Bronchial epithelial cell (primary cell): ENCODE measurements at regions not wholly inside any gene's neighbourhood (a gene's known extent, or its start where the extent isn't known, plus 50 kb on each side); places are given as distances from the start of the nearest gene placed in this dataset.
"Not testable (repeated sequence)": the region's sequence is repeated elsewhere in the genome, so short reads cannot be mapped to it uniquely, and the experiment has no call there.

ENCODE experiments used
- DNase-seq: peaks from one replicate; pipeline ENCODE4 v3.0.0-alpha.2; 2010; ENCODE audit warnings: low read depth
- FAIRE-seq: peaks from 2 replicates; lab custom pipeline; 2011; peaks lifted over from hg19 to GRCh38; lab: Jason Lieb, UNC
- H3K27me3 ChIP-seq: 2 replicates; pipeline ENCODE4 v1.5.1; 2011; ENCODE audit warnings: low read length; ENCODE audit not compliant: control insufficient read depth, insufficient read depth
- H3K36me3 ChIP-seq: 2 replicates; pipeline ENCODE4 v1.5.1; 2011; ENCODE audit warnings: low read length; ENCODE audit not compliant: control insufficient read depth, insufficient read depth
- H3K4me3 ChIP-seq: 2 replicates; pipeline ENCODE4 v1.5.1; 2011; ENCODE audit warnings: mild to moderate bottlenecking, low read depth, low read length, control low read depth
- CTCF ChIP-seq: IDR thresholded peaks from 2 replicates; pipeline ENCODE4 v1.5.1; 2011; ENCODE audit warnings: mild to moderate bottlenecking, moderate library complexity, low read length, control low read depth, inconsistent platforms; ENCODE audit not compliant: insufficient read depth, severe bottlenecking

- no peak overlapping the region for H3K4me3 ChIP-seq
- DNase-seq (no peak), FAIRE-seq (no peak)
- TF ChIP-seq CTCF: no peak
- H3K36me3 ChIP-seq: no peaks in the 10 kb centered on the region
- H3K27me3 ChIP-seq: no peaks in the 10 kb centered on the region
These were observed 269.4 kb downstream of the PTGER3 start for GRCh38 chr1:70778056-70778762.

GRCh38 chr1:70778934-70779333 lies 268.7 kb downstream of the PTGER3 start:
- no peaks in the 10 kb centered on the region for H3K27me3 ChIP-seq
- no peaks in the 10 kb centered on the region for H3K36me3 ChIP-seq
- DNase-seq: no peak
- no peak for FAIRE-seq
- no peak overlapping the region for H3K4me3 ChIP-seq
- no peak for TF ChIP-seq CTCF

- no peak for DNase-seq
- H3K4me3 ChIP-seq: no peak overlapping the region
- FAIRE-seq: no peak
- H3K36me3 ChIP-seq: no peaks in the 10 kb centered on the region
- TF ChIP-seq CTCF: no peak
- H3K27me3 ChIP-seq: no peaks in the 10 kb centered on the region
These were observed 268.0 kb downstream of the PTGER3 start for GRCh38 chr1:70779571-70779970.

- FAIRE-seq (no peak), DNase-seq (no peak)
- H3K4me3 ChIP-seq: no peak overlapping the region
- no peaks in the 10 kb centered on the region for H3K27me3 ChIP-seq
- no peak for TF ChIP-seq CTCF
- H3K36me3 ChIP-seq: no peaks in the 10 kb centered on the region
These were observed 262.3 kb downstream of the PTGER3 start for GRCh38 chr1:70785287-70785686.

GRCh38 chr1:70790232-70790923 lies 257.2 kb downstream of the PTGER3 start:
- H3K36me3 ChIP-seq: no peaks in the 10 kb centered on the region
- no peak overlapping the region for H3K4me3 ChIP-seq
- FAIRE-seq (no peak), DNase-seq (no peak)
- H3K27me3 ChIP-seq: no peaks in the 10 kb centered on the region
- no peak for TF ChIP-seq CTCF

- not testable (repeated sequence) for H3K4me3 ChIP-seq, FAIRE-seq, DNase-seq, H3K36me3 ChIP-seq, H3K27me3 ChIP-seq
These were observed 252.6 kb downstream of the PTGER3 start for GRCh38 chr1:70795064-70795463.

- FAIRE-seq, H3K4me3 ChIP-seq, H3K36me3 ChIP-seq, DNase-seq, H3K27me3 ChIP-seq: not testable (repeated sequence)
These were observed 251.3 kb downstream of the PTGER3 start for GRCh38 chr1:70796298-70796697.

- not testable (repeated sequence) for FAIRE-seq, DNase-seq, H3K27me3 ChIP-seq, H3K36me3 ChIP-seq, H3K4me3 ChIP-seq
These were observed 245.0 kb downstream of the PTGER3 start for GRCh38 chr1:70802625-70803024.
